GM23248 (cell line): ENCODE measurements at regions not wholly inside any gene's neighbourhood (a gene's known extent, or its start where the extent isn't known, plus 50 kb on each side); places are given as distances from the start of the nearest gene placed in this dataset.

Experiments
- DNase-seq: peaks from one replicate; pipeline ENCODE4 v3.0.0-alpha.2; 2015
- H2AFZ ChIP-seq: fragments of 200-600 bp; sonication (generic); 2 replicates; pipeline ENCODE4 v1.6.1; 2016; ENCODE audit warnings: antibody characterized with exemption
- H3F3A ChIP-seq: fragments of 200-600 bp; sonication (generic); 2 replicates; pipeline ENCODE4 v1.6.1; 2016; ENCODE audit warnings: mild to moderate bottlenecking, antibody characterized with exemption, mixed run types; ENCODE audit not compliant: insufficient read depth
- H3K27ac ChIP-seq: fragments of 200-600 bp; sonication (generic); 2 replicates; pipeline ENCODE4 v1.5.1; 2016; ENCODE audit warnings: mild to moderate bottlenecking
- H3K27me3 ChIP-seq: fragments of 200-600 bp; sonication (generic); replicated peaks from 2 replicates; pipeline ENCODE4 v1.6.1; 2016; ENCODE audit warnings: mild to moderate bottlenecking; ENCODE audit not compliant: insufficient read depth
- H3K36me3 ChIP-seq: fragments of 200-600 bp; sonication (generic); 2 replicates; pipeline ENCODE4 v1.6.1; 2016; ENCODE audit warnings: low read depth, mild to moderate bottlenecking
- H3K4me1 ChIP-seq: fragments of 200-600 bp; sonication (generic); 2 replicates; pipeline ENCODE4 v1.6.1; 2016; ENCODE audit warnings: mild to moderate bottlenecking; ENCODE audit not compliant: insufficient read depth
- H3K4me2 ChIP-seq: fragments of 200-600 bp; sonication (generic); one replicate; pipeline ENCODE4 v1.6.1; 2016; ENCODE audit warnings: mild to moderate bottlenecking; ENCODE audit not compliant: unreplicated experiment
- H3K4me3 ChIP-seq: fragments of 200-600 bp; sonication (generic); 2 replicates; pipeline ENCODE4 v1.5.1; 2016; ENCODE audit warnings: mild to moderate bottlenecking
- H3K79me2 ChIP-seq: fragments of 200-600 bp; sonication (generic); 2 replicates; pipeline ENCODE4 v1.6.1; 2016; ENCODE audit warnings: mild to moderate bottlenecking; ENCODE audit not compliant: insufficient read depth
- H3K9ac ChIP-seq: fragments of 200-600 bp; sonication (generic); 2 replicates; pipeline ENCODE4 v1.6.1; 2016; ENCODE audit warnings: mild to moderate bottlenecking
- H3K9me2 ChIP-seq: fragments of 200-600 bp; sonication (generic); 2 replicates; pipeline ENCODE4 v1.6.1; 2016; ENCODE audit warnings: mixed run types, mild to moderate bottlenecking, moderate library complexity; ENCODE audit not compliant: insufficient read depth
- H3K9me3 ChIP-seq: fragments of 200-600 bp; sonication (generic); one replicate; pipeline ENCODE4 v1.6.1; 2017; ENCODE audit warnings: low read depth
- H4K20me1 ChIP-seq: fragments of 200-600 bp; sonication (generic); 2 replicates; pipeline ENCODE4 v1.6.0; 2016; ENCODE audit not compliant: insufficient read depth
- EZH2 ChIP-seq: fragments of 200-600 bp; sonication (generic); IDR thresholded peaks from 2 replicates; pipeline ENCODE4 v1.6.1; 2018; ENCODE audit warnings: antibody characterized with exemption, mild to moderate bottlenecking; ENCODE audit not compliant: insufficient read depth, poor library complexity, severe bottlenecking
- EZH2phosphoT487 ChIP-seq: fragments of 200-600 bp; sonication (generic); IDR thresholded peaks from 2 replicates; pipeline ENCODE4 v1.6.1; 2018; ENCODE audit warnings: antibody characterized with exemption, moderate library complexity, mild to moderate bottlenecking, low read depth; ENCODE audit not compliant: insufficient read depth
- WGBS, 2 experiments: methylation state at CpG; one replicate each; pipeline ENCODE4 v1.1.6; 2015 to 2017; ENCODE audit warnings: low lambda C conversion rate in 2 of 2, low coverage in 1 of 2; ENCODE audit errors: missing lambda C conversion rate in 2 of 2; 5-methylcytosine and 5-hydroxymethylcytosine counted together
- in situ Hi-C: fragments of 300-500 bp; cut with MboI; formaldehyde crosslinking; loops from 2 replicates; pipeline ENCODE4 v1.15.0; 2020

- Histone ChIP-seq H3K9ac (no peak overlapping the region), H3K27ac (no peak overlapping the region), H3K9me3 (no peaks in the 10 kb centered on the region), H3K79me2 (no peaks in the 10 kb centered on the region), H3K4me1 (no peaks in the 10 kb centered on the region), H3F3A (no peaks in the 10 kb centered on the region), H3K4me2 (no peak overlapping the region), H3K4me3 (no peak overlapping the region), H4K20me1 (no peaks in the 10 kb centered on the region), H2AFZ (no peak overlapping the region), H3K27me3 (peaks cover 16% of the 10 kb centered on the region; the same call in 1 of the 2 replicates), H3K36me3 (no peaks in the 10 kb centered on the region), H3K9me2 (no peaks in the 10 kb centered on the region)
- in situ Hi-C loops: no loop called here
- WGBS, 2 experiments: 14 to 18% methylated on average over 6 of the region's 6 CpGs
- peak; percentile 32 for DNase-seq
- TF ChIP-seq EZH2: no peak
- TF ChIP-seq EZH2phosphoT487: no peak
These were observed 216.9 kb downstream of the C7orf25 start for GRCh38 chr7:42694894-42695507.

- Histone ChIP-seq H3K4me3 (no peak overlapping the region), H2AFZ (no peak overlapping the region), H3K9me2 (no peaks in the 10 kb centered on the region), H3K9me3 (no peaks in the 10 kb centered on the region), H4K20me1 (no peaks in the 10 kb centered on the region), H3K79me2 (no peaks in the 10 kb centered on the region), H3F3A (no peaks in the 10 kb centered on the region), H3K27me3 (peaks cover 16% of the 10 kb centered on the region; the same call in 1 of the 2 replicates), H3K4me1 (no peaks in the 10 kb centered on the region), H3K4me2 (no peak overlapping the region), H3K9ac (no peak overlapping the region), H3K36me3 (no peaks in the 10 kb centered on the region), H3K27ac (no peak overlapping the region)
- WGBS, 2 experiments: 86 to 88% methylated on average over 5 of the region's 5 CpGs
- in situ Hi-C loops: no loop called here
- no peak for DNase-seq
- TF ChIP-seq EZH2phosphoT487: no peak
- TF ChIP-seq EZH2: no peak
These were observed 218.1 kb downstream of the C7orf25 start for GRCh38 chr7:42693722-42694121.

GRCh38 chr7:42692621-42693020 is 219.2 kb downstream of the C7orf25 start:
- in situ Hi-C loops: no loop called here

GRCh38 chr7:42690794-42691639 is 220.9 kb downstream of the C7orf25 start:
- Histone ChIP-seq H3K27ac (no peak overlapping the region), H3K9me3 (no peaks in the 10 kb centered on the region), H3K4me3 (no peak overlapping the region), H3K9ac (no peak overlapping the region), H3K36me3 (no peaks in the 10 kb centered on the region), H3K4me2 (no peak overlapping the region), H3K27me3 (peaks cover 12% of the 10 kb centered on the region; the same call in 1 of the 2 replicates), H4K20me1 (no peaks in the 10 kb centered on the region), H3F3A (no peaks in the 10 kb centered on the region), H3K79me2 (no peaks in the 10 kb centered on the region), H3K4me1 (no peaks in the 10 kb centered on the region), H2AFZ (no peak overlapping the region), H3K9me2 (no peaks in the 10 kb centered on the region)
- WGBS, 2 experiments: 50 to 53% methylated on average over 11 of the region's 11 CpGs
- peak; percentile 74 for DNase-seq
- in situ Hi-C loops: no loop called here
- TF ChIP-seq EZH2phosphoT487 (no peak), EZH2 (no peak)

More at GRCh38 chr7:42692621-42693020, 219.2 kb downstream of the C7orf25 start:
- TF ChIP-seq EZH2 (no peak), EZH2phosphoT487 (no peak)
- Histone ChIP-seq H3K79me2 (no peaks in the 10 kb centered on the region), H3K4me2 (no peak overlapping the region), H3K9ac (no peak overlapping the region), H4K20me1 (no peaks in the 10 kb centered on the region), H3F3A (no peaks in the 10 kb centered on the region), H3K36me3 (no peaks in the 10 kb centered on the region), H3K4me3 (no peak overlapping the region), H3K4me1 (no peaks in the 10 kb centered on the region), H3K9me2 (no peaks in the 10 kb centered on the region), H3K27ac (no peak overlapping the region), H3K27me3 (peaks cover 12% of the 10 kb centered on the region; the same call in 1 of the 2 replicates), H3K9me3 (no peaks in the 10 kb centered on the region), H2AFZ (no peak overlapping the region)
- DNase-seq: peak; percentile 64
- 41 to 44% methylated on average over 5 of the region's 5 CpGs for WGBS, 2 experiments
